Fibroblast of lung (primary cell): ENCODE measurements at regions not wholly inside any gene's neighbourhood (a gene's known extent, or its start where the extent isn't known, plus 50 kb on each side); places are given as distances from the start of the nearest gene placed in this dataset.

Source experiments
- DNase-seq, 2 donors: peaks; one replicate each; pipeline versions ENCODE4 v3.0.0 to v3.0.0-alpha.2; 2010; ENCODE audit warnings: low read depth in 2 of 2
- H2AFZ ChIP-seq: 2 replicates; pipeline ENCODE4 v1.5.1; 2012; ENCODE audit warnings: low read length, control low read depth, inconsistent platforms
- H3K27ac ChIP-seq: 2 replicates; pipeline ENCODE4 v1.5.1; 2011; ENCODE audit warnings: low read length, control low read depth; ENCODE audit not compliant: insufficient read depth
- H3K27me3 ChIP-seq: 2 replicates; pipeline ENCODE4 v1.5.1; 2011; ENCODE audit warnings: mild to moderate bottlenecking, low read length; ENCODE audit not compliant: control insufficient read depth, insufficient read depth
- H3K36me3 ChIP-seq: 2 replicates; pipeline ENCODE4 v1.5.1; 2011; ENCODE audit warnings: low read length; ENCODE audit not compliant: control insufficient read depth, insufficient read depth
- H3K4me1 ChIP-seq: 2 replicates; pipeline ENCODE4 v1.5.1; 2011; ENCODE audit warnings: low read length; ENCODE audit not compliant: control insufficient read depth, insufficient read depth; ENCODE audit errors: extremely low read depth
- H3K4me2 ChIP-seq: 2 replicates; pipeline ENCODE4 v1.5.1; 2011; ENCODE audit warnings: low read length, control low read depth; ENCODE audit not compliant: insufficient read depth; ENCODE audit errors: extremely low read depth
- H3K4me3 ChIP-seq, 4 experiments: fragments of 200-600 bp in 1 of 4; sonication (generic) in 1 of 4; replicated peaks in 1 of 4; 2 replicates each; pipeline ENCODE4 v1.5.1; 2011 to 2016; ENCODE audit warnings: low read length in 4 of 4, low read depth in 3 of 4, mild to moderate bottlenecking in 3 of 4, control low read depth in 2 of 4, inconsistent platforms in 1 of 4, mixed read lengths in 1 of 4; ENCODE audit not compliant: insufficient read depth in 1 of 4; ENCODE audit errors: control extremely low read depth in 1 of 4
- H3K79me2 ChIP-seq: 2 replicates; pipeline ENCODE4 v1.5.1; 2012; ENCODE audit warnings: mild to moderate bottlenecking, low read length, inconsistent platforms; ENCODE audit not compliant: control insufficient read depth, insufficient read depth
- H3K9ac ChIP-seq: 2 replicates; pipeline ENCODE4 v1.5.1; 2011; ENCODE audit warnings: mild to moderate bottlenecking, low read length, control low read depth; ENCODE audit not compliant: insufficient read depth
- H3K9me3 ChIP-seq: 2 replicates; pipeline ENCODE4 v1.5.1; 2012; ENCODE audit warnings: low read depth, low read length; ENCODE audit not compliant: control insufficient read depth, insufficient read depth
- H4K20me1 ChIP-seq: 2 replicates; pipeline ENCODE4 v1.5.1; 2011; ENCODE audit warnings: low read length; ENCODE audit not compliant: control insufficient read depth, insufficient read depth; ENCODE audit errors: extremely low read depth
- CTCF ChIP-seq, 2 donors: IDR thresholded peaks in 1 of 2; conservative IDR thresholded peaks in 1 of 2; 1 replicate in 1 of 2; 2 replicates in 1 of 2; pipeline ENCODE4 v1.5.1; 2011 to 2012; ENCODE audit warnings: low read length in 2 of 2, control low read depth in 1 of 2, inconsistent platforms in 1 of 2, low read depth in 1 of 2, mild to moderate bottlenecking in 1 of 2
- EZH2 ChIP-seq: IDR thresholded peaks from 2 replicates; pipeline ENCODE4 v1.5.1; 2012; ENCODE audit warnings: low read length, control low read depth, mild to moderate bottlenecking; ENCODE audit errors: missing control alignments

DNA sequence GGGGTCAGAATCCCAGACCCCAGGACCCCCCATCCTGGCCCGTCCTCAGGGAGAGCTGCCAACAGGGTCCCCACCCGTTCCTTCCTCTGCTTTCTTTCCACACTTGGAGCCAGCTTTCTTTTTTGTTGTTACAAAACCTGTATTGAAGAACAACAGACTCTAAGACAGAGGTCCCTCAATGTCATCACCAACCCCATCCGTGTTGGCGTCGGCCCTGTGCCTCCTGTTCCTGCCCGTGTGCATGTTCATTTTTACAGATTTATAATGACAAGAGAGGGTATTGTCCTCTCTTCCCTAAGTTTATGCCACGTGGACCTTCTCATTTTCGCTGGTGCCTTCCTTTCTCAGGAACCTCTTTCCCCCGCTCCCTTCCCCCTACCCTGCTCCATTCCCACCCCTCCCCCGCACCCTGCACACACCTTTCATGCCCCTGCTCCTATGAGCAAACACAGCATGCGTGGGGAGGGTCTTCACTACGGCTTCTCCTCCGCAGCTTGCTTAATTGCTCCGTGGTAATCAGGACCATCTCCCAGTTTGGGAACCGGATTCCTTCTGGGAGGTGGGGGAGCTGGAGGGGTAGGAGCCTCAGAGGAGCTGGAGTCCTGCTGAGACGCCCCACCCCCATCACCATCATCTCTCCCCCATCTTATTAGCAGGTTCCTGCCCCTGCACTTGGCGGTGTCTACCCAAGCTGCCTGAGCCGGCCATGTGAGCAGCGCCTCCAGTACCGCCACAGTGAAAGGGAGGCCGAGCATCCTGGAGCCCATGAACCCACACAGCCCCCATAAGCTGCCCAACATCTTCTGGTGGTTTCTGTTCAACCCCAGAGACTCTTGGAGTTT lies 88.0 kb upstream of the INSIG1 start:
- TF ChIP-seq EZH2 = no peak
- no peak for TF ChIP-seq CTCF (conservative IDR thresholded peaks at IDR 0.05 in 1 of 2, IDR thresholded peaks at IDR 0.05 in 1 of 2; ENCODE audit: low read depth in 1 of 2, low read length in 2 of 2)
- H4K20me1 ChIP-seq = no peaks in the 10 kb centered on the region
- no peaks in the 10 kb centered on the region for H3K79me2 ChIP-seq
- H3K36me3 ChIP-seq = no peaks in the 10 kb centered on the region
- no peaks in the 10 kb centered on the region for H3K27me3 ChIP-seq
- DNase-seq = no peak
- no peak overlapping the region for H3K4me3 ChIP-seq
- H3K9me3 ChIP-seq = no peaks in the 10 kb centered on the region
- no peak overlapping the region for H3K4me2 ChIP-seq
- no peak overlapping the region for H2AFZ ChIP-seq
- H3K27ac ChIP-seq = no peak overlapping the region
- H3K9ac ChIP-seq = no peak overlapping the region
- H3K4me1 ChIP-seq = peaks cover 14% of the 10 kb centered on the region

DNA sequence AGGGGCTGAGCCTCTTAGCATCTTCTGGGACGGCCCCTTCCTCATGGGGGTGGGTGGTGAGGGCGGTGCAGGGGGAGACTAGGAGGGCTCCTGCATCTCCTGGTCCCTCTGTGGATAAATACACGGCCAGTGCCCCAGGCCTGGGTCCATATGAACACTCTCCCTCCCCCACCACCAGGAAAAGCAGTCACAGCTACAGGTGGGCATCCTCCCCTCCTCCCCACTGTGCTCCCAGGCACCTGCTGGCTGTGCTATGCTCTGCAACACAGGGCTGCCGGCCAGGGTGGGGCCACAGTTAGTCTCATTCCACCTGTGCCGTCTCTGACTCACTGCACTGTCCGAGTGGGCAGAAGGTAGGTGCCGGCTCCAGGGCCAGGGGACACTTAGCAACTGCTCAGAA lies 87.3 kb upstream of the INSIG1 start:
- Histone ChIP-seq H3K27ac (no peak overlapping the region), H2AFZ (no peak overlapping the region), H3K4me2 (no peak overlapping the region), H3K4me1 (peaks cover 12% of the 10 kb centered on the region), H3K36me3 (no peaks in the 10 kb centered on the region), H3K79me2 (no peaks in the 10 kb centered on the region), H3K4me3 (no peak overlapping the region), H3K9me3 (no peaks in the 10 kb centered on the region), H3K27me3 (no peaks in the 10 kb centered on the region), H4K20me1 (no peaks in the 10 kb centered on the region), H3K9ac (no peak overlapping the region)
- TF ChIP-seq EZH2 (no peak), CTCF (conservative IDR thresholded peaks at IDR 0.05 in 1 of 2, IDR thresholded peaks at IDR 0.05 in 1 of 2; ENCODE audit: low read depth in 1 of 2, low read length in 2 of 2) (no peak)
- no peak for DNase-seq

GRCh38 chr7:155211173-155211572 lies 86.5 kb upstream of the INSIG1 start:
- no peak overlapping the region for H3K4me3 ChIP-seq
- H3K4me2 ChIP-seq = no peak overlapping the region
- no peaks in the 10 kb centered on the region for H4K20me1 ChIP-seq
- no peaks in the 10 kb centered on the region for H3K9me3 ChIP-seq
- peaks cover 9% of the 10 kb centered on the region for H3K4me1 ChIP-seq
- no peak overlapping the region for H3K27ac ChIP-seq
- H3K27me3 ChIP-seq = no peaks in the 10 kb centered on the region
- no peak overlapping the region for H2AFZ ChIP-seq
- H3K79me2 ChIP-seq = no peaks in the 10 kb centered on the region
- H3K36me3 ChIP-seq = no peaks in the 10 kb centered on the region
- DNase-seq = no peak
- TF ChIP-seq EZH2 (no peak), CTCF (conservative IDR thresholded peaks at IDR 0.05 in 1 of 2, IDR thresholded peaks at IDR 0.05 in 1 of 2; ENCODE audit: low read depth in 1 of 2, low read length in 2 of 2) (no peak)
- H3K9ac ChIP-seq = no peak overlapping the region
